ENCODE measurements at regions not wholly inside any gene's neighbourhood (a gene's known extent, or its start where the extent isn't known, plus 50 kb on each side); places are given as distances from the start of the nearest gene placed in this dataset.

DNA sequence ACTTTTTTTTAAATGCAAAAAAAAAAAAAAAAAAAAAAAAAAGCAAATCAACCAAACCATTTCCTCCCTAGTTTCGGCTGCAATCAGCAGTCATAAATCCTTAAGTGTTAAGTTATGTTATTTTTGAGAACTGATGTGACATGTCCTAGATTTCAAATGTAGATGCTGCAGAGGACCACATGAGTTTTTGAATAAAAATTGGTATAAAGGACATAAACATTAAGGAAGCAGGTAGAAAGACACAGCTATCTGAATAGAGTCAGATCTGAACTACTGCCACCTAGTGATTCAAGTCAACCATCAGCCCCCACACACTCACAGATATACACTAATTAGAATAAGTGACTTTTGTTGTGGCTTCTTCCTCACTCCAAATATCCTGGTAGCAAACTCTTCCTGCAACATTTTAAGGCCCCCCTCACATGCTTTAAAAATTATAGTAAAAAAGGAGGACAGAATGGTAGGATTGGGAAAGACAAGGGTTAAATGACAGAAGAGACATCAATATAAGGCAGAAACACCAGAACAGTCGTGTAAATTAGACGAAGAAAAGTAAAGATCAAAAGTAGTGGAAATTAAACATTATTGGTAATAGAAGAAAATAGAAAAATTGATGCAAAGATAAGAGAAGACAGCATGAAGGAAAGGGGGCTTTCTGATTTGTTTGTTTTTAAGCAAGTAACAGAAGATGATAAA is 394.5 kb upstream of the ATP2B1 start:
- peak; percentile 4 for DNase-seq
- Mint-ChIP-seq H3K4me1 (peaks cover 2% of the 10 kb centered on the region), H3K27me3 (ENCODE audit: low read depth, poor library complexity) (peaks cover 4% of the 10 kb centered on the region), H3K27ac (no peak overlapping the region), H3K4me3 (no peak overlapping the region), H3K36me3 (ENCODE audit: low read depth) (no peaks in the 10 kb centered on the region), H3K9me3 (no peaks in the 10 kb centered on the region)
- TF ChIP-seq, protein P1, sequence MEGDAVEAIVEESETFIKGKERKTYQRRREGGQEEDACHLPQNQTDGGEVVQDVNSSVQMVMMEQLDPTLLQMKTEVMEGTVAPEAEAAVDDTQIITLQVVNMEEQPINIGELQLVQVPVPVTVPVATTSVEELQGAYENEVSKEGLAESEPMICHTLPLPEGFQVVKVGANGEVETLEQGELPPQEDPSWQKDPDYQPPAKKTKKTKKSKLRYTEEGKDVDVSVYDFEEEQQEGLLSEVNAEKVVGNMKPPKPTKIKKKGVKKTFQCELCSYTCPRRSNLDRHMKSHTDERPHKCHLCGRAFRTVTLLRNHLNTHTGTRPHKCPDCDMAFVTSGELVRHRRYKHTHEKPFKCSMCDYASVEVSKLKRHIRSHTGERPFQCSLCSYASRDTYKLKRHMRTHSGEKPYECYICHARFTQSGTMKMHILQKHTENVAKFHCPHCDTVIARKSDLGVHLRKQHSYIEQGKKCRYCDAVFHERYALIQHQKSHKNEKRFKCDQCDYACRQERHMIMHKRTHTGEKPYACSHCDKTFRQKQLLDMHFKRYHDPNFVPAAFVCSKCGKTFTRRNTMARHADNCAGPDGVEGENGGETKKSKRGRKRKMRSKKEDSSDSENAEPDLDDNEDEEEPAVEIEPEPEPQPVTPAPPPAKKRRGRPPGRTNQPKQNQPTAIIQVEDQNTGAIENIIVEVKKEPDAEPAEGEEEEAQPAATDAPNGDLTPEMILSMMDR (IDR thresholded peaks at IDR 0.05): peak; percentile 47

DNA sequence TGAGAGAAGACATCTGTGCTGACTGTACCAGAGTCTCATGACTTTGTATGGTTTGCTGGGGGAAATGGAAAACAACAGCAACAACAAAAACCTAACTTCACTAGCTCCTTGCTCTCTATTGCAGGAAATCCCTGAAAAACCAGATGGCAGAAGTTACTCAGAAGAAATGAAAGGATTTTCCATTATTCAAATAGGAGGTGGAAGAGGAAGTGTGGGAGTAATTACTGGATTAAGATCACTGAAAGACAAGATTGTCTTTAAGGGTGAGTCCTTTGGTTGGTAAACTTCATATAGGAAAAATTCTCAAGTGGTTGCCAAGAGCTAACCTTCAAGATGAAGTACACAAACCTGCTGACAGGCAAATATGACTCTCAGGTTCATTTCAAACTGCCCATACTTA is 391.9 kb upstream of the ATP2B1 start:
- H3K4me3 Mint-ChIP-seq: no peak overlapping the region
- no peak for DNase-seq
- H3K27me3 Mint-ChIP-seq (ENCODE audit: low read depth, poor library complexity): peaks cover 4% of the 10 kb centered on the region
- no peaks in the 10 kb centered on the region for H3K9me3 Mint-ChIP-seq
- H3K4me1 Mint-ChIP-seq: peaks cover 6% of the 10 kb centered on the region
- H3K36me3 Mint-ChIP-seq (ENCODE audit: low read depth): no peaks in the 10 kb centered on the region
- no peak overlapping the region for H3K27ac Mint-ChIP-seq
- TF ChIP-seq, protein P1 (IDR thresholded peaks at IDR 0.05): no peak

DNA sequence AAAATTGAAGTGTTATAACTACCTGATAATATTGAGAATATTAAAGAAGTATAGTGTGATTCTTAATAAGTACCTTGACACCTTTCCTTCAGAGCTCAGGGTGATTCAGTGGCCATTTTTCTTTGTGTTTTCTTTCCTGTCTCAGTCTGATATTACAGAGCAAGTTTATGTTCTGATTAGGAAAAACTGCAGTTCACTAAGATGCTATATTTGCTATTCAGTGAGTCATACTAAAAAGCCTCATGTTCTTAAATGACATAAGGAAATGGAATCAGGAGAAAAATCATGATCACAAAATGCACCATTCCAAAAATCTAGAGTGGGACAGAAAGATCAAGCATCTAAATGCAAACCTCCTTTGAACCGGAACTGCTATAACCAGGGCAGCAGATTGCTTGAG is 390.6 kb upstream of the ATP2B1 start:
- H3K9me3 Mint-ChIP-seq: no peaks in the 10 kb centered on the region
- H3K27me3 Mint-ChIP-seq (ENCODE audit: low read depth, poor library complexity): peaks cover 4% of the 10 kb centered on the region
- H3K36me3 Mint-ChIP-seq (ENCODE audit: low read depth): no peaks in the 10 kb centered on the region
- no peak for DNase-seq
- peaks cover 6% of the 10 kb centered on the region for H3K4me1 Mint-ChIP-seq
- TF ChIP-seq, protein P1 (IDR thresholded peaks at IDR 0.05): no peak
- H3K27ac Mint-ChIP-seq: no peak overlapping the region
- H3K4me3 Mint-ChIP-seq: no peak overlapping the region

DNA sequence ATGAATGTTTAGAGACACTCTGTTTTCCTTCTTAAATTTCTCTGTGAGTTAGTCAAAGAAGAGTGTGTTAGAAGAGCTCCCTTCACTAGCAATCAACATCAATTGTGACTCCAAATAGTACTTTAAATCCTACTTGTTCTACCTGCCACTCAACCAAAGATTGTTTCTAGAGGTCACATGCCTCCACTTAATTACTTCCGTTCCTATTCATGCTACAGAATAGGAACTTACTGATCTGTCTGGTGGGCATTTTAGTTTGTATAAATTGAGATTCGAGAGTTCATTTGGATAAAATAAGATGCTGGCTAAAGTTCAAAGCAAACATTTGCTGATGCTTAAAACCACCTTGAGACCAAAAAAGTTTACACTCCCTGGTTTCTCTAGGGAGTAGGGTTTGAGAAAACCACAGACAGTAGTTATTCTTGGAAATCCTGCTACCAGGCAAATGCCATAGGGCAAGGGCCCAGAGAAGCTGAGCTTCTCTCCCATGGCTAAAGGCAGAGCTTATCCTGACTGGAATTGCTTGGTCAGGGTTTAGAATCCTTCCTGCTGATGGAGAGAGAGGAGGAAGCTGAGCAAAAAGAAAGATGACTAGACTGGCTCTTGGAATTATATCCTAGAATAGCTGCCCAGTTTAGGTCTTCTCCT is 389.6 kb upstream of the ATP2B1 start:
- peaks cover 4% of the 10 kb centered on the region for H3K27me3 Mint-ChIP-seq (ENCODE audit: low read depth, poor library complexity)
- no peaks in the 10 kb centered on the region for H3K36me3 Mint-ChIP-seq (ENCODE audit: low read depth)
- TF ChIP-seq, protein P1 (IDR thresholded peaks at IDR 0.05): no peak
- no peaks in the 10 kb centered on the region for H3K9me3 Mint-ChIP-seq
- no peak overlapping the region for H3K4me3 Mint-ChIP-seq
- H3K27ac Mint-ChIP-seq: peak overlapping the region; percentile 33
- peaks cover 6% of the 10 kb centered on the region for H3K4me1 Mint-ChIP-seq
- no peak for DNase-seq

DNA sequence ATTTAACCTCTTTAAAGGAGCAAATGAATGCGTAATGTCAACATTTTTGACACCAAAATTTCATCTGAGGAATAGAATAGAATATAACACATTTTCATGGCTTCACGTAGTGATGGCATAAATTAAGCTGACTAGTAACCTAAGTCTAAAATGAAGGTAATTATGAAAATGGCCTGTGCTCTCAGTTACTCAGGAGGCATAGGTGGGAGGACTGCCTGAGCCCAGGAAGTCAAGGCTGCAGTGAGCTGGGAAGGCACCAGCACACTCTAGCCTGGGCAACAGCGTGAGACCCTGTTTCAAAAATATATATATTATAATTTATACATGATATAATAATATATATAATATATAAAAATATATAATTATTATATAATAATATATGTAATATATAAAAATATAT is 383.2 kb upstream of the ATP2B1 start:
- Mint-ChIP-seq H3K4me1 (peaks cover 20% of the 10 kb centered on the region), H3K27ac (peak overlapping the region; percentile 20), H3K4me3 (no peak overlapping the region), H3K36me3 (ENCODE audit: low read depth) (no peaks in the 10 kb centered on the region), H3K27me3 (ENCODE audit: low read depth, poor library complexity) (no peaks in the 10 kb centered on the region), H3K9me3 (no peaks in the 10 kb centered on the region)
- TF ChIP-seq, protein P1 (IDR thresholded peaks at IDR 0.05): no peak
- DNase-seq: no peak

Measured in nephron progenitor cell (in vitro differentiated cells).